ENCODE measurements at regions not wholly inside any gene's neighbourhood (a gene's known extent, or its start where the extent isn't known, plus 50 kb on each side); places are given as distances from the start of the nearest gene placed in this dataset.

DNA sequence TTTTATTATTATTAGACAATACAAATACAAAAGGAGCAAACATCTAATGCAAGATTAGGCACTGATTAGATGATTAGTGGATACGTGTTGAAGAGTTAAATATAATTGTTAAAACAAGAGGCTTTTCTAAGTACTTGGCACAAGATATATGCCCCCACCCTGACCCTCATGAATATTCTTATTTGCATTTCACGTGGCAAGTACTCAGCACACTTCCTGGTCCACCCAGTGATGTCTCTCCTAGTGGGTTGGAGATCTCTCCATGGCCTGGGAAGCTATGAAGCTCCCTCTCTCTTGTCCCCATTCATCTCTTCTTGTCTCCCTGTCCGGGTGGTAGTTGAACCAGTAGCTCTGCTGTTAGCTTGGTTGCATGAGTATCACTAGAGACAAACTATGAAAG lies 375.3 kb downstream of the ADRA2A start:
- H3K9ac ChIP-seq (ENCODE audit: extremely low read depth, insufficient read length, low read length): no peak overlapping the region
- H3K23ac ChIP-seq (ENCODE audit: insufficient read length, low read depth, low read length): no peak overlapping the region
- H3K4me1 Mint-ChIP-seq: peaks cover 0 to 5% of the 10 kb centered on the region in 2 experiments; a peak in 2 of 4 replicates
- no peak overlapping the region for H3K14ac ChIP-seq (ENCODE audit: insufficient read depth, low read length)
- no peaks in the 10 kb centered on the region for H3K9me3 ChIP-seq (ENCODE audit: control insufficient read depth, low read depth, low read length)
- no peak overlapping the region for H2AFZ ChIP-seq (ENCODE audit: low read length)
- H3K79me1 ChIP-seq (ENCODE audit: insufficient read depth, low read depth, low read length, poor library complexity, severe bottlenecking): no peaks in the 10 kb centered on the region
- H4K20me1 ChIP-seq (ENCODE audit: control insufficient read depth, insufficient read depth, insufficient read length): no peaks in the 10 kb centered on the region
- no peak overlapping the region for H3K18ac ChIP-seq (ENCODE audit: insufficient read length, low read depth, low read length)
- H3K27ac Mint-ChIP-seq: no peak overlapping the region
- no peak overlapping the region for H3K4me2 ChIP-seq (ENCODE audit: insufficient read depth, insufficient read length, low read length)
- H4K8ac ChIP-seq (replicated peaks; ENCODE audit: insufficient read length, low read depth, low read length): no peak overlapping the region
- H3K27me3 Mint-ChIP-seq (ENCODE audit: low read depth): no peaks in the 10 kb centered on the region; the same call in 1 of the 2 replicates
- H2BK15ac ChIP-seq (ENCODE audit: low read depth, low read length): no peak overlapping the region
- no peak for DNase-seq
- no peaks in the 10 kb centered on the region for H3K23me2 ChIP-seq (ENCODE audit: insufficient read length, low read depth, low read length, poor library complexity, severe bottlenecking)
- no peak overlapping the region for H3K4me3 Mint-ChIP-seq
- H4K5ac ChIP-seq (ENCODE audit: insufficient read length, low read depth, low read length): no peak overlapping the region
- no peak overlapping the region for H2AK5ac ChIP-seq (ENCODE audit: insufficient read length, low read length)
- peaks cover 15 to 16% of the 10 kb centered on the region in 2 experiments for H3K9me3 Mint-ChIP-seq
- H3K79me2 ChIP-seq (ENCODE audit: insufficient read depth, low read length): no peaks in the 10 kb centered on the region
- no peak overlapping the region for H2BK20ac ChIP-seq (ENCODE audit: low read depth, low read length, poor library complexity, severe bottlenecking)
- H3K27me3 ChIP-seq (ENCODE audit: insufficient read depth, low read length): no peaks in the 10 kb centered on the region
- H2BK5ac ChIP-seq (ENCODE audit: insufficient read length, low read length): no peak overlapping the region
- TF ChIP-seq CTCF (conservative IDR thresholded peaks at IDR 0.05): no peak
- WGBS (ENCODE audit: extremely low coverage, insufficient read length, low lambda C conversion rate): no CpG with 5 or more reads among the region's 3 CpGs
- no peak overlapping the region for H3K56ac ChIP-seq (ENCODE audit: insufficient read length, low read depth, low read length)
- H4K91ac ChIP-seq (ENCODE audit: insufficient read length, low read depth, low read length): no peak overlapping the region
- H3K4ac ChIP-seq (ENCODE audit: low read depth, low read length): no peak overlapping the region
- no peak overlapping the region for H2BK120ac ChIP-seq (ENCODE audit: low read depth, low read length, poor library complexity, severe bottlenecking)
- H3T11ph ChIP-seq (ENCODE audit: low read length): no peak overlapping the region
- H3K36me3 Mint-ChIP-seq (ENCODE audit: insufficient read depth in 1 of 3, low read depth in 3 of 3): peaks cover 0 to 11% (median 3%) of the 10 kb centered on the region in 3 experiments; a peak in 3 of 7 replicates
- H3K27ac ChIP-seq (ENCODE audit: insufficient read length, low read depth, low read length): no peak overlapping the region
- H2BK12ac ChIP-seq (ENCODE audit: insufficient read length, low read depth, low read length): no peak overlapping the region
- H3K4me1 ChIP-seq (ENCODE audit: insufficient read depth, low read length): no peaks in the 10 kb centered on the region
